ENCODE measurements at regions not wholly inside any gene's neighbourhood (a gene's known extent, or its start where the extent isn't known, plus 50 kb on each side); places are given as distances from the start of the nearest gene placed in this dataset.

DNA sequence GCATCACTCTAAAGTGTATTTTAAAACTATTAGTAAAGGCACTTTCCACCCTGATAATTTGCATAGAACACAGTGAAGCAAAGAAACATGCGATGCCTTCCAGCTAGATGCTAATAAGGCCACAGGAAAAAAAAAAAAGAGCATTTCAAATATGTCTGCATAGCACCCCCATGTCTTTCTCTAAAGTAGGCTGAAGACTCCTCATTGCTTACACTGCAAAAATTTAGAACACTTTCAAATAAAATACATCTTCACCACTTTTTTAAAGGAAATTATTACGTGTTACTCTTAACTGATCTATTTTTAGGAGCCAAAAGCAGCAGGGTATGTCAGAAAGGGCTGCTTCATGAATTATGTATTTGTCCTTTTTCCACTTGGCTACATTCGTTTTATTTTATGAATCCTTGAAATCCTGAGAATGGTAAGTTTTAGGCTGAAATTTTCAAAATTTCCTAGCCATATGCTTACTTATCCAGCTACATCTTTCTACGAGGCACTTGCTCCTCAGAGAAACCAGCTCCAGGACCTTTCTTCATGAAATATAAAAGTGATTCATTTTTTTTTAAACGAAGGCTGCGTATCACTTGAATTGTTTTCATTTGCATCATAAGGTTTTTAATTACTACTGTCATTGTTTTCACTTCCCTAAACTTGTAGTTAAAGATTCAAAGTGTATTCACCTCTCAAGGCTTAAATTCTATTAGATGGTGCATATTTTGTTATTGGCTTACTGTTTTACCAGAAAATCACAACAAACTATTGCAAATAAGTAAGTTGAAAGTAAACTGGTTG lies 513.0 kb downstream of the PTPRC start:
- intact Hi-C loops (cut with DNase I): no loop called here
- no peak for DNase-seq (ENCODE audit: extremely low spot score in 2 of 2)
- Histone ChIP-seq H3K4me1 (no peaks in the 10 kb centered on the region), H3K4me3 (no peak overlapping the region), H3K36me3 (no peaks in the 10 kb centered on the region), H3K27me3 (no peaks in the 10 kb centered on the region), H3K9me3 (no peaks in the 10 kb centered on the region), H3K27ac (no peak overlapping the region)
- TF ChIP-seq, protein P1, sequence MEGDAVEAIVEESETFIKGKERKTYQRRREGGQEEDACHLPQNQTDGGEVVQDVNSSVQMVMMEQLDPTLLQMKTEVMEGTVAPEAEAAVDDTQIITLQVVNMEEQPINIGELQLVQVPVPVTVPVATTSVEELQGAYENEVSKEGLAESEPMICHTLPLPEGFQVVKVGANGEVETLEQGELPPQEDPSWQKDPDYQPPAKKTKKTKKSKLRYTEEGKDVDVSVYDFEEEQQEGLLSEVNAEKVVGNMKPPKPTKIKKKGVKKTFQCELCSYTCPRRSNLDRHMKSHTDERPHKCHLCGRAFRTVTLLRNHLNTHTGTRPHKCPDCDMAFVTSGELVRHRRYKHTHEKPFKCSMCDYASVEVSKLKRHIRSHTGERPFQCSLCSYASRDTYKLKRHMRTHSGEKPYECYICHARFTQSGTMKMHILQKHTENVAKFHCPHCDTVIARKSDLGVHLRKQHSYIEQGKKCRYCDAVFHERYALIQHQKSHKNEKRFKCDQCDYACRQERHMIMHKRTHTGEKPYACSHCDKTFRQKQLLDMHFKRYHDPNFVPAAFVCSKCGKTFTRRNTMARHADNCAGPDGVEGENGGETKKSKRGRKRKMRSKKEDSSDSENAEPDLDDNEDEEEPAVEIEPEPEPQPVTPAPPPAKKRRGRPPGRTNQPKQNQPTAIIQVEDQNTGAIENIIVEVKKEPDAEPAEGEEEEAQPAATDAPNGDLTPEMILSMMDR (IDR thresholded peaks at IDR 0.05): no peak
- TF ChIP-seq POLR2AphosphoS5 (IDR thresholded peaks at IDR 0.05; ENCODE audit: insufficient read depth in 1 of 2, low read depth in 1 of 2) (no peak), POLR2A (IDR thresholded peaks at IDR 0.05) (no peak)

DNA sequence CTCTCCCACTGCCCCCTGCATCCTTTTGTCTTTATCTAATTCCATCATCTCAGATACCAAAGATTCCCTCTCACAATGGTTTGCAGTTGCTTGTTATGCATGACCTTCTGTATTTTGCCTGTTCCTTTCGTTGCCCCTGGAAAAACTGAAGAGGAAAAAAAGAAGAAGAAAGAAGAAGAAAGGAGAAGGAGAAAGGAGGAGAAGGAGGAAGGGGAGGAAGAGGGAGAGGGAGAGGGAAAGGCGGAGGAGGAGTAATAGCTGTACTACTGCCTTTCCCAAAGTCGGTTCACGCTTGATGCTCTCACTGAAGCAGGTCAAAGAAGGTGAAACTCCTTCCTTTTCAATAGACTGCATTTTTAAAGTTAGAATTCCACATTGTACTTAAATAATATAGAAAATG lies 513.8 kb downstream of the PTPRC start:
- intact Hi-C loops (cut with DNase I): no loop called here
- H3K27me3 ChIP-seq: no peaks in the 10 kb centered on the region
- H3K4me3 ChIP-seq: no peak overlapping the region
- no peak for DNase-seq (ENCODE audit: extremely low spot score in 2 of 2)
- TF ChIP-seq POLR2A (IDR thresholded peaks at IDR 0.05): no peak
- TF ChIP-seq POLR2AphosphoS5 (IDR thresholded peaks at IDR 0.05; ENCODE audit: insufficient read depth in 1 of 2, low read depth in 1 of 2): no peak
- TF ChIP-seq, protein P1 (IDR thresholded peaks at IDR 0.05): no peak
- H3K4me1 ChIP-seq: no peaks in the 10 kb centered on the region
- no peaks in the 10 kb centered on the region for H3K9me3 ChIP-seq
- H3K36me3 ChIP-seq: no peaks in the 10 kb centered on the region
- no peak overlapping the region for H3K27ac ChIP-seq

DNA sequence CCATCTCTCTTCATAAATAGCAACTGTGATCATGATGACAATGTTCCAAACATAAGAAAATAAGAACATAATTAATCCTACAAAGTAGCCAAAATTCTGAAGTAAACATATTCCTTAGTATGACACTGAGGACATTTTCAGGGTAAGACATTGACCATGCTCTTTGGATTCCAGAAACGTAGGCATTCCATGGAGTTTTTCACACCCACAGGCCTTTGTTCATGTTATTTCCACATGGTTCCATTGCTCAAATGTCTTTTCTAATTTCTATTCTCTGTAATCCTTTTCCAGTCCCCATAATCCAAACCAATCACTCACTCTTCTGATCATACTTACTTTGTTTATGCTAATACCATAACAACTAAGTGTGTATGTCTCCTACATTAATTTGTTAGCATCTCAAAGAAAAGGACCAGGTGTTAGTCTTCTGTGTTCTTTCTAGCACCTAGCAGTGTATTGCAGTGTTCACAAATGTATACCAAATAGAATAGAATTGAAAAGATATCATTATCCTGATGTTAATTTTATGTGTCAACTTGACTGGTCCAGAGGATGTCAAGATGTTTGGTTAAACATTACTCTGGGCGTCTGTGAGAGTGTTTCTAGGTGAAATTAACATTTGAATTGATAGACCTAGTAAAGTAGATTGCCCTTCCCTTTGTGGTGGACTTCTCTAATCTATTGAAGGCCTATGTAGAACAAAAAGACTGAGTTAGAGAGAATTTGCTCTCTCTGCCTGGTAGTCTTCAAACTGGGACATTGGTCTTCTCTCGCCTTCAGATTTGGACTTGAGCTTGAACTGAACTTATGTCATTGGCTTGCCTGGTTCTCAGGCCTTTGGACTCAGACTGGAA lies 516.6 kb downstream of the PTPRC start:
- Histone ChIP-seq H3K36me3 (no peaks in the 10 kb centered on the region), H3K27ac (no peak overlapping the region), H3K9me3 (no peaks in the 10 kb centered on the region), H3K4me1 (no peaks in the 10 kb centered on the region), H3K4me3 (no peak overlapping the region), H3K27me3 (no peaks in the 10 kb centered on the region)
- intact Hi-C loops (cut with DNase I): no loop called here
- DNase-seq (ENCODE audit: extremely low spot score in 2 of 2): no peak
- TF ChIP-seq POLR2AphosphoS5 (IDR thresholded peaks at IDR 0.05; ENCODE audit: insufficient read depth in 1 of 2, low read depth in 1 of 2) (no peak), POLR2A (IDR thresholded peaks at IDR 0.05) (no peak)
- TF ChIP-seq, protein P1 (IDR thresholded peaks at IDR 0.05): no peak

DNA sequence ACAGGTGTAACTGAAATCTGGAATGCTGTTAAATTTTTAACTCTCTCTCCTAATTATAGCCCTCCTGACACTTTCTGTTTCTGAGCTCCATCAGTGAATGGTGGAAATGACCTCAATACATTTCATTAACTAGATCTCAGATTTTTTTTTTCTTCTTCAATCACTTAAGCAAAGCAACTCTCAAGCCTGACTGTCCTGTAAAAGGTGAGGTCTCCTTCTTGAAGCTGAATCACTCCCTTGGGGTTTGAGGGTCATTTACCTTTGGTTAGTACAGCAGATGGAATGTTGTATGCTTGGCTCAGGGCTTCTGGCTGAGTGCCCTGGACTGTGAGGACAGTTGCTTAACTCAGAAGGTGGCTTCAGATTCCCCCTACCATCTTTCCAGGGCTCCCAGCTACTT lies 518.7 kb downstream of the PTPRC start:
- DNase-seq (ENCODE audit: extremely low spot score in 2 of 2): no peak
- TF ChIP-seq POLR2AphosphoS5 (IDR thresholded peaks at IDR 0.05; ENCODE audit: insufficient read depth in 1 of 2, low read depth in 1 of 2) (no peak), POLR2A (IDR thresholded peaks at IDR 0.05) (no peak)
- TF ChIP-seq, protein P1 (IDR thresholded peaks at IDR 0.05): no peak
- Histone ChIP-seq H3K36me3 (no peaks in the 10 kb centered on the region), H3K27me3 (no peaks in the 10 kb centered on the region), H3K4me1 (no peaks in the 10 kb centered on the region), H3K27ac (no peak overlapping the region), H3K4me3 (no peak overlapping the region), H3K9me3 (no peaks in the 10 kb centered on the region)
- intact Hi-C loops (cut with DNase I): no loop called here

Measured in vagina (tissue), 2 donors.